ENCODE measurements at regions not wholly inside any gene's neighbourhood (a gene's known extent, or its start where the extent isn't known, plus 50 kb on each side); places are given as distances from the start of the nearest gene placed in this dataset.

GRCh38 chr16:86209202-86209601 is 301.1 kb upstream of the FOXF1 start:
- no peaks in the 10 kb centered on the region for H3K36me3 Mint-ChIP-seq (ENCODE audit: low read depth)
- Histone ChIP-seq H3K27me3 (ENCODE audit: control insufficient read depth, insufficient read depth, low read length, poor library complexity, severe bottlenecking) (no peaks in the 10 kb centered on the region), H3K4me1 (ENCODE audit: control insufficient read depth, insufficient read depth, low read length) (no peaks in the 10 kb centered on the region), H3K9me3 (ENCODE audit: control insufficient read depth, low read length) (peaks cover 7% of the 10 kb centered on the region), H3K9ac (ENCODE audit: extremely low read depth, low read length, poor library complexity, severe bottlenecking) (no peak overlapping the region), H3K36me3 (ENCODE audit: control insufficient read depth, insufficient read depth, low read length) (no peaks in the 10 kb centered on the region), H3K27ac (ENCODE audit: low read depth, low read length) (no peak overlapping the region), H3K4me3 (ENCODE audit: low read length) (no peak overlapping the region)
- TF ChIP-seq, protein P1, sequence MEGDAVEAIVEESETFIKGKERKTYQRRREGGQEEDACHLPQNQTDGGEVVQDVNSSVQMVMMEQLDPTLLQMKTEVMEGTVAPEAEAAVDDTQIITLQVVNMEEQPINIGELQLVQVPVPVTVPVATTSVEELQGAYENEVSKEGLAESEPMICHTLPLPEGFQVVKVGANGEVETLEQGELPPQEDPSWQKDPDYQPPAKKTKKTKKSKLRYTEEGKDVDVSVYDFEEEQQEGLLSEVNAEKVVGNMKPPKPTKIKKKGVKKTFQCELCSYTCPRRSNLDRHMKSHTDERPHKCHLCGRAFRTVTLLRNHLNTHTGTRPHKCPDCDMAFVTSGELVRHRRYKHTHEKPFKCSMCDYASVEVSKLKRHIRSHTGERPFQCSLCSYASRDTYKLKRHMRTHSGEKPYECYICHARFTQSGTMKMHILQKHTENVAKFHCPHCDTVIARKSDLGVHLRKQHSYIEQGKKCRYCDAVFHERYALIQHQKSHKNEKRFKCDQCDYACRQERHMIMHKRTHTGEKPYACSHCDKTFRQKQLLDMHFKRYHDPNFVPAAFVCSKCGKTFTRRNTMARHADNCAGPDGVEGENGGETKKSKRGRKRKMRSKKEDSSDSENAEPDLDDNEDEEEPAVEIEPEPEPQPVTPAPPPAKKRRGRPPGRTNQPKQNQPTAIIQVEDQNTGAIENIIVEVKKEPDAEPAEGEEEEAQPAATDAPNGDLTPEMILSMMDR (conservative IDR thresholded peaks at IDR 0.05), result peak; percentile 44
- 51 to 66% methylated on average over 2 of the region's 2 CpGs for WGBS, 2 experiments (ENCODE audit: insufficient coverage in 1 of 2, insufficient read length in 1 of 2)
- no peak overlapping the region for H3K4me3 Mint-ChIP-seq
- H3K4me1 Mint-ChIP-seq, result peaks cover 12% of the 10 kb centered on the region
- H3K27me3 Mint-ChIP-seq (ENCODE audit: insufficient read depth), result peaks cover 2% of the 10 kb centered on the region
- H3K27ac Mint-ChIP-seq, result peak overlapping the region; percentile 39
- peaks cover 18% of the 10 kb centered on the region for H3K9me3 Mint-ChIP-seq
- peak; percentile 66 for DNase-seq

DNA sequence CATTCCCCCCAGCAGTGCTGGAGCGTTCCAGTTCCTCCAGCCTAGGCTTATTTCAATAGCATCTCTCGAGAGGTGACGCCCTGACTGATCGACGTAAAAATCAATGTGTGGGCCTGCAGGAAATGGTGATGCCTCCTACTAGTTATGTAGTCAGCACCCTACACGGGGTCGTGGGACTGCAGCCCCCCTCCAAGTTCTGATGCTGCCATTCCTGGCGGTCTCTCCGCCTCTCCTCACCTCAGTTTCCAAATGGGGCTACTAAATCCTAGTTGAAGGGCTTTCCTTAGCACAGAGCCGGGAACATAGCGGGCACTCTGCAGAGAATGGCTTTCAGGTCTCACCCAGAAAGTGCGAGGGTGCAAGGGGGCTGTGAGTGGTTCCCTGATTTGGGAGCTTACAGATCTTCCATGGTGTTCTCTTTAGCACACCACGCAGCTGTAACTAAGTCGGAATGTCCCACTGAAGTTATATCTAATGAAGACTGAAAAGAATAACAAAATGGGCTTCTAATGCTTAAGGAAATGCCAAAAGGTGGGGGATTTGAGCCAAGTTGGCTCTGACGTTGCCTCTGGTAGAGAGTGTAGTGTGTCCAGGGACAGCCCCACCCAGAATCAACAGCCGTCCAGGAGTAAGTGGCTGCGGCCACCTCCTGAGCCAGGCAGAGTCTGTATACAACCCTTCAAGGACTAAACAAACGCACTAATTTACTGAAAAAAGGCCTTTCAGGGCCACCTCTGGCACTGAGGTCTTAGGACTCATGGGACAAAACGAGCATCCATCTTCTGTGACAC is 299.7 kb upstream of the FOXF1 start:
- peaks cover 12% of the 10 kb centered on the region for H3K4me1 Mint-ChIP-seq
- peaks cover 7% of the 10 kb centered on the region for H3K9me3 ChIP-seq (ENCODE audit: control insufficient read depth, low read length)
- no peak for DNase-seq
- H3K4me3 Mint-ChIP-seq, result no peak overlapping the region
- no peak overlapping the region for H3K27ac Mint-ChIP-seq
- peaks cover 18% of the 10 kb centered on the region for H3K9me3 Mint-ChIP-seq
- no peak overlapping the region for H3K27ac ChIP-seq (ENCODE audit: low read depth, low read length)
- no peaks in the 10 kb centered on the region for H3K36me3 ChIP-seq (ENCODE audit: control insufficient read depth, insufficient read depth, low read length)
- H3K4me1 ChIP-seq (ENCODE audit: control insufficient read depth, insufficient read depth, low read length), result no peaks in the 10 kb centered on the region
- no peaks in the 10 kb centered on the region for H3K36me3 Mint-ChIP-seq (ENCODE audit: low read depth)
- H3K27me3 Mint-ChIP-seq (ENCODE audit: insufficient read depth), result peaks cover 2% of the 10 kb centered on the region
- TF ChIP-seq, protein P1 (conservative IDR thresholded peaks at IDR 0.05), result no peak
- no peaks in the 10 kb centered on the region for H3K27me3 ChIP-seq (ENCODE audit: control insufficient read depth, insufficient read depth, low read length, poor library complexity, severe bottlenecking)
- no peak overlapping the region for H3K9ac ChIP-seq (ENCODE audit: extremely low read depth, low read length, poor library complexity, severe bottlenecking)
- 92 to 93% methylated on average over 16 to 19 of the region's 19 CpGs for WGBS, 2 experiments (ENCODE audit: insufficient coverage in 1 of 2, insufficient read length in 1 of 2)
- H3K4me3 ChIP-seq (ENCODE audit: low read length), result no peak overlapping the region

DNA sequence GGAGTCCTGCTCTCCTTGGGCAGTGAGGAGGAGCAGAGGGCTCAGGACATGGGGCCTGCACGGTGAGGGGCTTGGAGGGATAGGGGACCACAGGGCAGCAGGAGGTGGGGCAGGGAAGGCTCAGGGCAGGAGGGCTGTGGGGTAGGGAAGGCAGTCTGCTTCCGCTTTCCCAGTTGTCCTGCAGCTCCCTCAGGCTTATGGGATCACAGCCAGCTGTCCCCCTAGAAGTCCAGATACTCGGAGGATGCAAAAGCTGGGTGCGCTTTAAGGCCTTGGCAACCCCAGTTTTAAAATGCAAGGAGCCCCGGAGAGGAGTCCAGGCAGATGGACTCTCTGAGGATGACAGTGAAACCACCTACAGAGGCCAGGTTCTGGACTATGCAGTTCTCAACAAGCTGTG is 299.1 kb upstream of the FOXF1 start:
- H3K27me3 ChIP-seq (ENCODE audit: control insufficient read depth, insufficient read depth, low read length, poor library complexity, severe bottlenecking), result no peaks in the 10 kb centered on the region
- WGBS, 2 experiments (ENCODE audit: insufficient coverage in 1 of 2, insufficient read length in 1 of 2), result 94 to 98% methylated on average over 4 to 5 of the region's 5 CpGs
- no peak overlapping the region for H3K4me3 Mint-ChIP-seq
- no peak for DNase-seq
- H3K9me3 Mint-ChIP-seq, result peaks cover 18% of the 10 kb centered on the region
- H3K36me3 Mint-ChIP-seq (ENCODE audit: low read depth), result no peaks in the 10 kb centered on the region
- no peak overlapping the region for H3K4me3 ChIP-seq (ENCODE audit: low read length)
- TF ChIP-seq, protein P1 (conservative IDR thresholded peaks at IDR 0.05), result no peak
- H3K9ac ChIP-seq (ENCODE audit: extremely low read depth, low read length, poor library complexity, severe bottlenecking), result no peak overlapping the region
- no peaks in the 10 kb centered on the region for H3K4me1 ChIP-seq (ENCODE audit: control insufficient read depth, insufficient read depth, low read length)
- no peak overlapping the region for H3K27ac Mint-ChIP-seq
- no peaks in the 10 kb centered on the region for H3K36me3 ChIP-seq (ENCODE audit: control insufficient read depth, insufficient read depth, low read length)
- peaks cover 7% of the 10 kb centered on the region for H3K9me3 ChIP-seq (ENCODE audit: control insufficient read depth, low read length)
- no peak overlapping the region for H3K27ac ChIP-seq (ENCODE audit: low read depth, low read length)
- H3K27me3 Mint-ChIP-seq (ENCODE audit: insufficient read depth), result peaks cover 4% of the 10 kb centered on the region
- H3K4me1 Mint-ChIP-seq, result peaks cover 12% of the 10 kb centered on the region

Measured in endodermal cell (in vitro differentiated cells).